ENCODE measurements at regions not wholly inside any gene's neighbourhood (a gene's known extent, or its start where the extent isn't known, plus 50 kb on each side); places are given as distances from the start of the nearest gene placed in this dataset.
"Not testable (repeated sequence)": the region's sequence is repeated elsewhere in the genome, so short reads cannot be mapped to it uniquely, and the experiment has no call there.

DNA sequence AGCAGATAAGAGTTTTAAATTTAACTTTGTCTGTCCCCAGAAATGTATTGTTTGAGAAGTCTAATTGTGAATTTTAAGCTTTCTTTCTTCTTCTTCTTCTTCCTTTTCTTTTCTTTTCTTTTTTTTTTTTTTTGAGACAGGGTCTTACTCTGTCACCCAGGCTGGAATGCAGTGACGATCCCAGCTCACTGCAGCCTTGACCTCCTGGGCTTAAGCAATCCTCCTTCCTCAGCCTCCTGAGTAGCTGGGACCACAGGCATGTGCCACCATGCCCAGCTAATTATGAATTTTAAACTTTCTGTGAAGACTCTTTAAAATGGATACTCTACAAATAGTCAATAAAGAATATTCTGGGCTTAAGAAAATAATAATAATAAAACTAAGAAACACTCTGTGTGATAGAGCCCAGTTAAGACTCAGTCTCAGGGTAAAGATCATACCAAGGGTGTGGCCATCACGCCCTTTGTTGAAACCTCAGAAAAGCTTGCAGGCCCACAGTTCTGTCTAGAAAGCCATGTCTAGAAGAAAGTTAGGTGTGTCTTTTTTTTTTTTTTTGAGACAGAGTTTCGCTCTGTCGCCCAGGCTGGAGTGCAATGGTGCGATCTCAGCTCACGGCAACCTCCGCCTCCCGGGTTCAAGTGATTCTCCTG, 177.3 kb downstream of the C9orf50 start:
- TF ChIP-seq CTCF, POLR2A (IDR thresholded peaks at IDR 0.05): not testable (repeated sequence)

Data from heart left ventricle (tissue), 13 donors.